ENCODE measurements at regions not wholly inside any gene's neighbourhood (a gene's known extent, or its start where the extent isn't known, plus 50 kb on each side); places are given as distances from the start of the nearest gene placed in this dataset.
"Not testable (repeated sequence)": the region's sequence is repeated elsewhere in the genome, so short reads cannot be mapped to it uniquely, and the experiment has no call there.

- in situ Hi-C loops (cut with MboI; ENCODE audit: low sequenced_read_pairs): no loop called here
Measured at GRCh38 chr10:129058664-129059155, 408.3 kb upstream of the MGMT start.

- in situ Hi-C loops (cut with MboI; ENCODE audit: low sequenced_read_pairs): no loop called here
Measured at GRCh38 chr10:129059977-129060376, 407.1 kb upstream of the MGMT start.

- in situ Hi-C loops (cut with MboI; ENCODE audit: low sequenced_read_pairs): no loop called here
Measured at GRCh38 chr10:129063212-129063611, 403.8 kb upstream of the MGMT start.

- in situ Hi-C loops (cut with MboI; ENCODE audit: low sequenced_read_pairs): no loop called here
Measured at GRCh38 chr10:129063877-129064276, 403.2 kb upstream of the MGMT start.

- in situ Hi-C loops (cut with MboI; ENCODE audit: low sequenced_read_pairs): not testable (repeated sequence)
Measured at GRCh38 chr10:129066529-129066928, 400.5 kb upstream of the MGMT start.

GRCh38 chr10:129071411-129071810 is 395.6 kb upstream of the MGMT start:
- in situ Hi-C loops (cut with MboI; ENCODE audit: low sequenced_read_pairs): not testable (repeated sequence)

GRCh38 chr10:129074939-129075338 is 392.1 kb upstream of the MGMT start:
- in situ Hi-C loops (cut with MboI; ENCODE audit: low sequenced_read_pairs): no loop called here

- in situ Hi-C loops (cut with MboI; ENCODE audit: low sequenced_read_pairs): no loop called here
Measured at GRCh38 chr10:129075508-129075907, 391.5 kb upstream of the MGMT start.

GRCh38 chr10:129075927-129076326 is 391.1 kb upstream of the MGMT start:
- in situ Hi-C loops (cut with MboI; ENCODE audit: low sequenced_read_pairs): no loop called here

- in situ Hi-C loops (cut with MboI; ENCODE audit: low sequenced_read_pairs): no loop called here
Measured at GRCh38 chr10:129078346-129078745, 388.7 kb upstream of the MGMT start.

- in situ Hi-C loops (cut with MboI; ENCODE audit: low sequenced_read_pairs): no loop called here
Measured at GRCh38 chr10:129078746-129079145, 388.3 kb upstream of the MGMT start.

GRCh38 chr10:129079705-129080104 is 387.3 kb upstream of the MGMT start:
- in situ Hi-C loops (cut with MboI; ENCODE audit: low sequenced_read_pairs): no loop called here

- in situ Hi-C loops (cut with MboI; ENCODE audit: low sequenced_read_pairs): no loop called here
Measured at GRCh38 chr10:129085811-129086210, 381.2 kb upstream of the MGMT start.

- in situ Hi-C loops (cut with MboI; ENCODE audit: low sequenced_read_pairs): no loop called here
Measured at GRCh38 chr10:129089341-129089740, 377.7 kb upstream of the MGMT start.

GRCh38 chr10:129090165-129090564 is 376.9 kb upstream of the MGMT start:
- in situ Hi-C loops (cut with MboI; ENCODE audit: low sequenced_read_pairs): no loop called here

- in situ Hi-C loops (cut with MboI; ENCODE audit: low sequenced_read_pairs): no loop called here
Measured at GRCh38 chr10:129090618-129091366, 376.2 kb upstream of the MGMT start.

GRCh38 chr10:129093641-129094040 is 373.4 kb upstream of the MGMT start:
- in situ Hi-C loops (cut with MboI; ENCODE audit: low sequenced_read_pairs): no loop called here

- in situ Hi-C loops (cut with MboI; ENCODE audit: low sequenced_read_pairs): no loop called here
Measured at GRCh38 chr10:129094233-129094632, 372.8 kb upstream of the MGMT start.

- in situ Hi-C loops (cut with MboI; ENCODE audit: low sequenced_read_pairs): no loop called here
Measured at GRCh38 chr10:129094861-129095260, 372.2 kb upstream of the MGMT start.

GRCh38 chr10:129095680-129096064 is 371.4 kb upstream of the MGMT start:
- in situ Hi-C loops (cut with MboI; ENCODE audit: low sequenced_read_pairs): no loop called here

- in situ Hi-C loops (cut with MboI; ENCODE audit: low sequenced_read_pairs): no loop called here
Measured at GRCh38 chr10:129096065-129096984, 370.7 kb upstream of the MGMT start.

GRCh38 chr10:129097776-129098330 is 369.2 kb upstream of the MGMT start:
- in situ Hi-C loops (cut with MboI; ENCODE audit: low sequenced_read_pairs): no loop called here
